HEK293 (cell line): ENCODE measurements at regions not wholly inside any gene's neighbourhood (a gene's known extent, or its start where the extent isn't known, plus 50 kb on each side); places are given as distances from the start of the nearest gene placed in this dataset.

Experiments used
- EGR2 ChIP-seq: fragments of 450-650 bp; formaldehyde crosslinking; IDR thresholded peaks from 2 replicates; pipeline ENCODE4 v1.5.1; 2016; ENCODE audit warnings: low read depth, missing biosample characterization, missing genetic modification characterization
- KLF16 ChIP-seq: fragments of 450-650 bp; formaldehyde crosslinking; IDR thresholded peaks from 2 replicates; pipeline ENCODE4 v1.5.1; 2017; ENCODE audit warnings: missing biosample characterization, missing genetic modification characterization
- KLF9 ChIP-seq: fragments of 450-650 bp; formaldehyde crosslinking; IDR thresholded peaks from 2 replicates; pipeline ENCODE4 v1.5.1; 2016; ENCODE audit warnings: missing biosample characterization, missing genetic modification characterization, low read depth
- PBX3 ChIP-seq: sonication (generic); formaldehyde crosslinking; IDR thresholded peaks from 2 replicates; pipeline ENCODE4 v1.8.1; 2022; ENCODE audit warnings: mild to moderate bottlenecking, moderate library complexity, missing genetic modification reagents
- SP3 ChIP-seq: fragments of 450-650 bp; formaldehyde crosslinking; IDR thresholded peaks from 2 replicates; pipeline ENCODE4 v1.5.1; 2016; ENCODE audit warnings: missing biosample characterization, missing genetic modification characterization
- ZNF24 ChIP-seq: fragments of 450-650 bp; formaldehyde crosslinking; IDR thresholded peaks from 2 replicates; pipeline ENCODE4 v1.5.1; 2016; ENCODE audit warnings: missing biosample characterization, missing genetic modification characterization
- ZNF274 ChIP-seq, 2 experiments: fragments of 200-500 bp in 1 of 2; fragments of 450-650 bp in 1 of 2; sonication (Bioruptor generic) in 1 of 2; formaldehyde crosslinking in 1 of 2; IDR thresholded peaks; 2 replicates each; pipeline versions ENCODE4 v1.5.1 to v1.6.1; 2014 to 2016; ENCODE audit warnings: borderline replicate concordance in 1 of 2, inconsistent platforms in 1 of 2, low read length in 1 of 2, missing biosample characterization in 1 of 2, missing genetic modification characterization in 1 of 2
- TF ChIP-seq, protein P1 (sequence below): fragments of 450-650 bp; formaldehyde crosslinking; IDR thresholded peaks from 2 replicates; pipeline ENCODE4 v1.5.1; 2016; ENCODE audit warnings: missing biosample characterization, missing genetic modification characterization
- TF ChIP-seq, protein P2 (sequence below): fragments of 450-650 bp; formaldehyde crosslinking; IDR thresholded peaks from 2 replicates; pipeline ENCODE4 v1.5.1; 2016; ENCODE audit warnings: missing biosample characterization, missing genetic modification characterization

GRCh38 chr9:1617419-1617818 lies 397.7 kb upstream of the SMARCA2 start:
- TF ChIP-seq EGR2 (tag by site-specific recombination) (no peak), ZNF24 (tag by site-specific recombination) (no peak), SP3 (tag by site-specific recombination) (no peak), PBX3 (CRISPR knock-in tag) (no peak), KLF16 (no peak), KLF9 (no peak), ZNF274 (IDR thresholded peaks at IDR 0.05; ENCODE audit: low read length) (no peak), ZNF274 (tag by site-specific recombination; IDR thresholded peaks at IDR 0.05; ENCODE audit: borderline replicate concordance) (no peak)
- TF ChIP-seq, protein P1, sequence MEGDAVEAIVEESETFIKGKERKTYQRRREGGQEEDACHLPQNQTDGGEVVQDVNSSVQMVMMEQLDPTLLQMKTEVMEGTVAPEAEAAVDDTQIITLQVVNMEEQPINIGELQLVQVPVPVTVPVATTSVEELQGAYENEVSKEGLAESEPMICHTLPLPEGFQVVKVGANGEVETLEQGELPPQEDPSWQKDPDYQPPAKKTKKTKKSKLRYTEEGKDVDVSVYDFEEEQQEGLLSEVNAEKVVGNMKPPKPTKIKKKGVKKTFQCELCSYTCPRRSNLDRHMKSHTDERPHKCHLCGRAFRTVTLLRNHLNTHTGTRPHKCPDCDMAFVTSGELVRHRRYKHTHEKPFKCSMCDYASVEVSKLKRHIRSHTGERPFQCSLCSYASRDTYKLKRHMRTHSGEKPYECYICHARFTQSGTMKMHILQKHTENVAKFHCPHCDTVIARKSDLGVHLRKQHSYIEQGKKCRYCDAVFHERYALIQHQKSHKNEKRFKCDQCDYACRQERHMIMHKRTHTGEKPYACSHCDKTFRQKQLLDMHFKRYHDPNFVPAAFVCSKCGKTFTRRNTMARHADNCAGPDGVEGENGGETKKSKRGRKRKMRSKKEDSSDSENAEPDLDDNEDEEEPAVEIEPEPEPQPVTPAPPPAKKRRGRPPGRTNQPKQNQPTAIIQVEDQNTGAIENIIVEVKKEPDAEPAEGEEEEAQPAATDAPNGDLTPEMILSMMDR (tag by site-specific recombination): no peak
- TF ChIP-seq, protein P2, sequence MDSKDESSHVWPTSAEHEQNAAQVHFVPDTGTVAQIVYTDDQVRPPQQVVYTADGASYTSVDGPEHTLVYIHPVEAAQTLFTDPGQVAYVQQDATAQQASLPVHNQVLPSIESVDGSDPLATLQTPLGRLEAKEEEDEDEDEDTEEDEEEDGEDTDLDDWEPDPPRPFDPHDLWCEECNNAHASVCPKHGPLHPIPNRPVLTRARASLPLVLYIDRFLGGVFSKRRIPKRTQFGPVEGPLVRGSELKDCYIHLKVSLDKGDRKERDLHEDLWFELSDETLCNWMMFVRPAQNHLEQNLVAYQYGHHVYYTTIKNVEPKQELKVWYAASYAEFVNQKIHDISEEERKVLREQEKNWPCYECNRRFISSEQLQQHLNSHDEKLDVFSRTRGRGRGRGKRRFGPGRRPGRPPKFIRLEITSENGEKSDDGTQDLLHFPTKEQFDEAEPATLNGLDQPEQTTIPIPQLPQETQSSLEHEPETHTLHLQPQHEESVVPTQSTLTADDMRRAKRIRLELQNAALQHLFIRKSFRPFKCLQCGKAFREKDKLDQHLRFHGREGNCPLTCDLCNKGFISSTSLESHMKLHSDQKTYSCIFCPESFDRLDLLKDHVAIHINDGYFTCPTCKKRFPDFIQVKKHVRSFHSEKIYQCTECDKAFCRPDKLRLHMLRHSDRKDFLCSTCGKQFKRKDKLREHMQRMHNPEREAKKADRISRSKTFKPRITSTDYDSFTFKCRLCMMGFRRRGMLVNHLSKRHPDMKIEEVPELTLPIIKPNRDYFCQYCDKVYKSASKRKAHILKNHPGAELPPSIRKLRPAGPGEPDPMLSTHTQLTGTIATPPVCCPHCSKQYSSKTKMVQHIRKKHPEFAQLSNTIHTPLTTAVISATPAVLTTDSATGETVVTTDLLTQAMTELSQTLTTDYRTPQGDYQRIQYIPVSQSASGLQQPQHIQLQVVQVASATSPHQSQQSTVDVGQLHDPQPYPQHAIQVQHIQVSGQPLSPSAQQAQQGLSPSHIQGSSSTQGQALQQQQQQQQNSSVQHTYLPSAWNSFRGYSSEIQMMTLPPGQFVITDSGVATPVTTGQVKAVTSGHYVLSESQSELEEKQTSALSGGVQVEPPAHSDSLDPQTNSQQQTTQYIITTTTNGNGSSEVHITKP (tag by site-specific recombination): no peak
